Esophagus (tissue), 2 donors: ENCODE measurements at regions not wholly inside any gene's neighbourhood (a gene's known extent, or its start where the extent isn't known, plus 50 kb on each side); places are given as distances from the start of the nearest gene placed in this dataset.
"Not testable (repeated sequence)": the region's sequence is repeated elsewhere in the genome, so short reads cannot be mapped to it uniquely, and the experiment has no call there.

Experiments used
- H3K27ac ChIP-seq, 2 donors: one replicate each; pipeline ENCODE4 v1.5.1; 2013; ENCODE audit warnings: low read depth in 2 of 2, mild to moderate bottlenecking in 2 of 2, inconsistent platforms in 1 of 2, low read length in 1 of 2, moderate library complexity in 1 of 2
- H3K27me3 ChIP-seq, 2 donors: one replicate each; pipeline ENCODE4 v1.6.1; 2013; ENCODE audit warnings: low read length in 2 of 2, control low read depth in 1 of 2, mild to moderate bottlenecking in 1 of 2; ENCODE audit not compliant: insufficient read depth in 2 of 2, control insufficient read depth in 1 of 2
- H3K36me3 ChIP-seq, 2 donors: one replicate each; pipeline ENCODE4 v1.6.1; 2013; ENCODE audit warnings: low read length in 1 of 2; ENCODE audit not compliant: control insufficient read depth in 2 of 2, insufficient read depth in 2 of 2
- H3K4me1 ChIP-seq, 2 donors: one replicate each; pipeline ENCODE4 v1.6.1; 2013; ENCODE audit warnings: low read length in 1 of 2; ENCODE audit not compliant: control insufficient read depth in 2 of 2, insufficient read depth in 2 of 2
- H3K4me3 ChIP-seq, 2 donors: one replicate each; pipeline ENCODE4 v1.5.1; 2013; ENCODE audit warnings: low read length in 2 of 2, mild to moderate bottlenecking in 2 of 2, low read depth in 1 of 2, moderate library complexity in 1 of 2
- H3K9me3 ChIP-seq, 2 donors: one replicate each; pipeline ENCODE4 v1.6.1; 2013; ENCODE audit warnings: mild to moderate bottlenecking in 2 of 2, low read depth in 1 of 2, low read length in 1 of 2, moderate library complexity in 1 of 2; ENCODE audit not compliant: control insufficient read depth in 2 of 2, insufficient read depth in 1 of 2
- WGBS, 2 donors: extraction: QIAGEN DNeasy Blood & Tissue Kit; methylation state at CpG; one replicate each; pipeline ENCODE4 v1.1.7; 2013; 5-methylcytosine and 5-hydroxymethylcytosine counted together
- donor health status: healthy with polysubstance abuse.
- donor health status: Bipolar disorder and iron deficiency.

GRCh38 chr19:28540385-28540784 lies 672.6 kb downstream of the UQCRFS1 start:
- WGBS, 2 donors, result 84 to 86% methylated on average over 6 of the region's 6 CpGs
- H3K36me3 ChIP-seq, H3K27ac ChIP-seq: not testable (repeated sequence)

DNA sequence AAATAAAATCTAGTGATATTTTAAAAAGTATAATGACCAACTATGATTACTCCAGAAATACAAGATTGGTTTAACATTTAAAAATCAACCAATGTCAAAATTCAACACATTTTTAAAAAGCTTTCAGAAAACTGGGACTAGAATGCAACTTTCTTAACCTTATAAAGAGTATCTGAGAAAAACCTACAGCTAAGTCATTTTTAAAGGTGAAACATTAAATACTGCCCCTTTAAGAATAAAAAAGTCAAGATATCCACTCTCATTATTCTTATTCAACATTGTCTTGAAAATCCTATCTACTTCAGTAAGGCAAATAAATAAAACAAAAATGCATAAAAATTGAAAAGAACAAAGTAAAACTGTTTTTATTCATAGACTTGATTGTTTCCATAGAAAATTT lies 673.2 kb downstream of the UQCRFS1 start:
- Histone ChIP-seq H3K4me3 (no peak overlapping the region), H3K9me3 (peaks cover 0 to 2% of the 10 kb centered on the region in 2 donors), H3K27ac (no peak overlapping the region), H3K36me3 (no peaks in the 10 kb centered on the region), H3K4me1 (no peaks in the 10 kb centered on the region), H3K27me3 (no peaks in the 10 kb centered on the region)

More at GRCh38 chr19:28540385-28540784, 672.6 kb downstream of the UQCRFS1 start:
- H3K27me3 ChIP-seq, H3K4me3 ChIP-seq, H3K9me3 ChIP-seq, H3K4me1 ChIP-seq: not testable (repeated sequence)

- H3K27me3 ChIP-seq, H3K4me3 ChIP-seq, H3K4me1 ChIP-seq, H3K36me3 ChIP-seq, H3K27ac ChIP-seq, H3K9me3 ChIP-seq: not testable (repeated sequence)
- WGBS, 2 donors, result 84 to 88% methylated on average over 1 of the region's 2 CpGs
Observed at GRCh38 chr19:28538579-28538978, 674.4 kb downstream of the UQCRFS1 start.

GRCh38 chr19:28537896-28538295 lies 675.1 kb downstream of the UQCRFS1 start:
- peaks cover 0 to under 1% of the 10 kb centered on the region in 2 donors for H3K9me3 ChIP-seq
- no peak overlapping the region for H3K27ac ChIP-seq
- no peaks in the 10 kb centered on the region for H3K4me1 ChIP-seq
- H3K4me3 ChIP-seq, result no peak overlapping the region
- no peaks in the 10 kb centered on the region for H3K36me3 ChIP-seq
- 95 to 97% methylated on average over 2 of the region's 2 CpGs for WGBS, 2 donors
- H3K27me3 ChIP-seq, result no peaks in the 10 kb centered on the region

DNA sequence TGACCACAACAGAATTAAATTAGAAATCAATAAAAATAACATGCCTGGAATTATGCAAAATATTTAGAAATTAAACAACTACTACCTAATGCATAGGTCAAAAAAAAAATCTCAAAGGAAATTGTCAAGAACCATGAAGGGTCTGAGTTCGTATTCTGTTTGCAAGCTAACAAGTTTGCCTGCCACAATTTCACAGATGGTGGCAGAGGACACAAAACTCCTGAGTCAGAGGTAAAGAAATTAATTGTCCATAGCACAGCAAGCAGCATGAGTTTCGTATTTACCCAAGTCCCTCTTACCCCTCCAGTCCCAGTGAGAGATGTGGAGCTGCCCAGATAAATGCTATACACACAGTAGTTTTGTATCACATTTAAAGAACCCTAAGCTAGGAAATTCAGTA lies 675.9 kb downstream of the UQCRFS1 start:
- no peaks in the 10 kb centered on the region for H3K36me3 ChIP-seq
- H3K27ac ChIP-seq, result no peak overlapping the region
- H3K4me1 ChIP-seq, result no peaks in the 10 kb centered on the region
- H3K9me3 ChIP-seq, result no peaks in the 10 kb centered on the region
- H3K27me3 ChIP-seq, result no peaks in the 10 kb centered on the region
- no peak overlapping the region for H3K4me3 ChIP-seq
- WGBS, 2 donors, result 71 to 84% methylated on average over 2 of the region's 2 CpGs

GRCh38 chr19:28535352-28535775 lies 677.6 kb downstream of the UQCRFS1 start:
- no peaks in the 10 kb centered on the region for H3K4me1 ChIP-seq

GRCh38 chr19:28534766-28535351 lies 678.1 kb downstream of the UQCRFS1 start:
- no peak overlapping the region for H3K27ac ChIP-seq
- 78 to 87% methylated on average over 3 of the region's 3 CpGs for WGBS, 2 donors
- no peaks in the 10 kb centered on the region for H3K36me3 ChIP-seq
- H3K4me3 ChIP-seq, result no peak overlapping the region
- no peaks in the 10 kb centered on the region for H3K9me3 ChIP-seq
- no peaks in the 10 kb centered on the region for H3K27me3 ChIP-seq
- no peaks in the 10 kb centered on the region for H3K4me1 ChIP-seq

More at GRCh38 chr19:28535352-28535775, 677.6 kb downstream of the UQCRFS1 start:
- 45 to 61% methylated on average over 1 of the region's 1 CpG for whole genome bisulfite sequencing, 2 donors
- Histone ChIP-seq H3K27ac (no peak overlapping the region), H3K9me3 (no peaks in the 10 kb centered on the region), H3K27me3 (no peaks in the 10 kb centered on the region), H3K4me3 (no peak overlapping the region), H3K36me3 (no peaks in the 10 kb centered on the region)

GRCh38 chr19:28532765-28533341 lies 680.1 kb downstream of the UQCRFS1 start:
- no peaks in the 10 kb centered on the region for H3K27me3 ChIP-seq
- WGBS, 2 donors, result 60% methylated on average over 3 of the region's 3 CpGs
- no peaks in the 10 kb centered on the region for H3K4me1 ChIP-seq
- no peaks in the 10 kb centered on the region for H3K36me3 ChIP-seq
- H3K9me3 ChIP-seq, result no peaks in the 10 kb centered on the region
- H3K4me3 ChIP-seq, result no peak overlapping the region
- H3K27ac ChIP-seq, result no peak overlapping the region

DNA sequence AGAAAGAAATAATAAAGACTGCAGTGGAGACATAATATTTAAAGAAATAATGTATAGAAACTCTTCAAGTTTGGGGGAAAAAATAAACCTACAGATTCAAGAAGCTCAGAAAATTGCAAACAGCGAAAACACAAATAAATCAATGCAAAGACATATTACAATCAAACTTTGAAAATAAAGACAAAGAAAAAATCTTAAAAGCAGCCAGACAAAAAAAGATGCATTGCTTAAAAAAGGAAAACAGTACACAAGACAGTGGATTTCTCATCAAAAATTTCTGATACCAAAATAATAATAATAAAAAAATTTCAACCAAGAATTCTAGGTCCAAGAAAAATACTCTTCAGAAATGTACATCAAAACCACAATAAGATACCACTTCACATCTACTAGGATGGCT lies 681.0 kb downstream of the UQCRFS1 start:
- H3K4me3 ChIP-seq, result no peak overlapping the region
- H3K4me1 ChIP-seq, result no peaks in the 10 kb centered on the region
- no peaks in the 10 kb centered on the region for H3K9me3 ChIP-seq
- H3K36me3 ChIP-seq, result no peaks in the 10 kb centered on the region
- H3K27ac ChIP-seq, result no peak overlapping the region
- 81 to 93% methylated on average over 1 of the region's 1 CpG for WGBS, 2 donors
- no peaks in the 10 kb centered on the region for H3K27me3 ChIP-seq

- H3K36me3 ChIP-seq, result no peaks in the 10 kb centered on the region
- H3K27ac ChIP-seq, result no peak overlapping the region
- no peaks in the 10 kb centered on the region for H3K9me3 ChIP-seq
- 70 to 73% methylated on average over 2 of the region's 2 CpGs for WGBS, 2 donors
- no peaks in the 10 kb centered on the region for H3K27me3 ChIP-seq
- no peak overlapping the region for H3K4me3 ChIP-seq
- no peaks in the 10 kb centered on the region for H3K4me1 ChIP-seq
Observed at GRCh38 chr19:28530406-28531035, 682.4 kb downstream of the UQCRFS1 start.
